Esophagus squamous epithelium (tissue), 5 donors: ENCODE measurements at regions not wholly inside any gene's neighbourhood (a gene's known extent, or its start where the extent isn't known, plus 50 kb on each side); places are given as distances from the start of the nearest gene placed in this dataset.

Source experiments
- DNase-seq: peaks from one replicate; lab custom pipeline; 2025; lab: John Stamatoyannopoulos, UW
- H3K27ac ChIP-seq, 4 donors: fragments of 200-600 bp; sonication (generic); one replicate each; pipeline ENCODE4 v1.5.1; 2016 to 2019; ENCODE audit warnings: mild to moderate bottlenecking in 1 of 4
- H3K27me3 ChIP-seq, 4 donors: fragments of 200-600 bp; sonication (generic); 1 replicate in 3 of 4; 2 replicates in 1 of 4; pipeline versions ENCODE4 v1.5.1 to v1.6.0; 2017 to 2021; ENCODE audit warnings: antibody characterized with exemption in 1 of 4
- H3K36me3 ChIP-seq, 3 donors: fragments of 200-600 bp; sonication (generic); one replicate each; pipeline ENCODE4 v1.5.1; 2016 to 2019
- H3K4me1 ChIP-seq, 3 donors: fragments of 200-600 bp; sonication (generic); one replicate each; pipeline ENCODE4 v1.5.1; 2017 to 2019
- H3K4me3 ChIP-seq, 4 donors: fragments of 200-600 bp; sonication (generic); 1 replicate in 3 of 4; 2 replicates in 1 of 4; pipeline ENCODE4 v1.5.1; 2016 to 2019; ENCODE audit warnings: mild to moderate bottlenecking in 2 of 4, moderate library complexity in 1 of 4
- H3K9me3 ChIP-seq, 3 donors: fragments of 200-600 bp; sonication (generic); one replicate each; pipeline ENCODE4 v1.5.1; 2016 to 2019
- POLR2A ChIP-seq, 4 donors: fragments of 450-650 bp; IDR thresholded peaks; one replicate each; pipeline ENCODE4 v1.6.1; 2017; ENCODE audit warnings: antibody characterized with exemption in 4 of 4, mild to moderate bottlenecking in 4 of 4, moderate library complexity in 3 of 4
- WGBS, 2 donors: methylation state at CpG; one replicate each; pipeline ENCODE4 v1.1.5; 2018; 5-methylcytosine and 5-hydroxymethylcytosine counted together
- intact Hi-C: fragments of 100-400 bp; cut with DNase I; formaldehyde crosslinking; loops from one replicate; pipeline ENCODE4 v1.15.0; 2022
- TF ChIP-seq, protein P1 (sequence below), 6 experiments: fragments of 450-650 bp in 4 of 6; fragments of 200-600 bp in 2 of 6; sonication (generic) in 2 of 6; IDR thresholded peaks; one replicate each; pipeline ENCODE4 v1.5.1; 2016 to 2019; ENCODE audit warnings: antibody characterized with exemption in 6 of 6, mild to moderate bottlenecking in 4 of 6, moderate library complexity in 4 of 6
- donor health status: DM: yes; HTN: yes; CAD: no.

DNA sequence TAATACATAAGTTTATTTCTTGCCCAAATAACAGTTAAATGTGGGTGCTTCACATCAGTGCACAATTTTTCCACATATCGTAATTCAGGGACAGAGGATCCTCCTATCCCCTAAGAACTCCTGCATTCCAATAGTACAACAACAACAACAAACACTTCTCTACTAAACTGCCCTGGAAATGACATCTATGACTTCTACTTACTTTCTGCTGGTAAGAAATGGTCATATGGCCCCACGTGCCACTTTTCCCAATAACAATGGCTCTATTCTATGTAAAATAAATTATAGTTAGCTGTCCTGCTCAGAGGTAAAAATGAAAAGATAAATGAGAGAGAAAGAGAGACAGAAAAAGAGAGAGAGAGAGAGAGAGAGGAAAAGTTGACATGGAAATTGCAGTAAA is 308.5 kb downstream of the ATXN7L3B start:
- 51 to 68% methylated on average over 2 of the region's 2 CpGs for WGBS, 2 donors
- no peak overlapping the region for H3K4me3 ChIP-seq
- DNase-seq, result no peak
- H3K9me3 ChIP-seq, result no peaks in the 10 kb centered on the region
- intact Hi-C loops, result no loop called here
- no peaks in the 10 kb centered on the region for H3K4me1 ChIP-seq
- H3K27me3 ChIP-seq, result no peaks in the 10 kb centered on the region
- H3K36me3 ChIP-seq, result no peaks in the 10 kb centered on the region
- TF ChIP-seq, protein P1, sequence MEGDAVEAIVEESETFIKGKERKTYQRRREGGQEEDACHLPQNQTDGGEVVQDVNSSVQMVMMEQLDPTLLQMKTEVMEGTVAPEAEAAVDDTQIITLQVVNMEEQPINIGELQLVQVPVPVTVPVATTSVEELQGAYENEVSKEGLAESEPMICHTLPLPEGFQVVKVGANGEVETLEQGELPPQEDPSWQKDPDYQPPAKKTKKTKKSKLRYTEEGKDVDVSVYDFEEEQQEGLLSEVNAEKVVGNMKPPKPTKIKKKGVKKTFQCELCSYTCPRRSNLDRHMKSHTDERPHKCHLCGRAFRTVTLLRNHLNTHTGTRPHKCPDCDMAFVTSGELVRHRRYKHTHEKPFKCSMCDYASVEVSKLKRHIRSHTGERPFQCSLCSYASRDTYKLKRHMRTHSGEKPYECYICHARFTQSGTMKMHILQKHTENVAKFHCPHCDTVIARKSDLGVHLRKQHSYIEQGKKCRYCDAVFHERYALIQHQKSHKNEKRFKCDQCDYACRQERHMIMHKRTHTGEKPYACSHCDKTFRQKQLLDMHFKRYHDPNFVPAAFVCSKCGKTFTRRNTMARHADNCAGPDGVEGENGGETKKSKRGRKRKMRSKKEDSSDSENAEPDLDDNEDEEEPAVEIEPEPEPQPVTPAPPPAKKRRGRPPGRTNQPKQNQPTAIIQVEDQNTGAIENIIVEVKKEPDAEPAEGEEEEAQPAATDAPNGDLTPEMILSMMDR (IDR thresholded peaks at IDR 0.05), result no peak
- TF ChIP-seq POLR2A (IDR thresholded peaks at IDR 0.05), result no peak
- H3K27ac ChIP-seq, result no peak overlapping the region

DNA sequence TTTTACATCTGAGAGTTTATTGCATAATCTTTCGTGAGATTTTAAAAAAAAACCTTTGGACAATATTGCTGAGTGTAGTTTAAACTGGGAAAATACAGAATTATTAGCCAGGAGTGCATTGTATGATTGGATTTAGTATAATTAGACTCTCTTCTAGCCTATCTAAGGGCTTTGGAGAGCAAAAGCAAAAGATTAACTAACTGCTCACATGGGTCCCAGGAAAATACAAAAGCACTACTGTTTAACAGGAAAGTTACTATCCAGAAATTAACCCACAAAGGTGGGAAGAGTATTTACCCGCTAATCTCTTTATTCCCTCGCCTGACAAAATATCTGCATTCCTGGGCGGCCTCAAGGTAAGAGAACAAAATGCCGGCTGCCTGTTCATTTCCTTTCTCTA is 309.5 kb downstream of the ATXN7L3B start:
- no peak for DNase-seq
- Histone ChIP-seq H3K9me3 (no peaks in the 10 kb centered on the region), H3K4me3 (no peak overlapping the region), H3K36me3 (no peaks in the 10 kb centered on the region), H3K4me1 (no peaks in the 10 kb centered on the region), H3K27me3 (no peaks in the 10 kb centered on the region), H3K27ac (no peak overlapping the region)
- 51 to 63% methylated on average over 5 of the region's 5 CpGs for WGBS, 2 donors
- TF ChIP-seq, protein P1 (IDR thresholded peaks at IDR 0.05), result no peak
- TF ChIP-seq POLR2A (IDR thresholded peaks at IDR 0.05), result no peak
- intact Hi-C loops, result no loop called here

- Histone ChIP-seq H3K27me3 (no peaks in the 10 kb centered on the region), H3K36me3 (no peaks in the 10 kb centered on the region), H3K9me3 (no peaks in the 10 kb centered on the region), H3K4me1 (no peaks in the 10 kb centered on the region), H3K4me3 (no peak overlapping the region), H3K27ac (no peak overlapping the region)
- intact Hi-C loops, result no loop called here
- TF ChIP-seq, protein P1 (IDR thresholded peaks at IDR 0.05), result no peak
- DNase-seq, result no peak
- 74 to 76% methylated on average over 2 of the region's 2 CpGs for WGBS, 2 donors
These were observed 310.4 kb downstream of the ATXN7L3B start for GRCh38 chr12:74848006-74848405.

DNA sequence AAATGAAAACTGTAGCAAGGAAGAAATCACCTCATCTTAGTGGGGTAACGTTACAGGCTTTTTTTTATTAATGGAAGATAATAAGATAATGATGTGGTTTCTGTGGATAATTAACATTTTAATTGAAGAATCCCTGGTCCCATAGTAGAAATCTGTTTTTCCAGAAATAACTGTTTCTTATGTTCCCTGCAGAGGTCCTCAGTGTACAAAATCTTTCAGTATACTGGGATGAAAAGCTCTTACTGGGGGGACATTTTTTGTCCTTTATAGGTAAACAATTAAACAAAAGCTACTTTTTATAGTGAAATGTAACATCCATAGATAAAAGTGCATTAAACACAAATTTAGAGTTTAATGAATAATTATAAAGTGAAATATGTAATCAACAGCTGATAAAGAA is 312.2 kb downstream of the ATXN7L3B start:
- no peaks in the 10 kb centered on the region for H3K4me1 ChIP-seq
- H3K27ac ChIP-seq, result no peak overlapping the region
- no peaks in the 10 kb centered on the region for H3K27me3 ChIP-seq
- no peak for DNase-seq
- H3K9me3 ChIP-seq, result no peaks in the 10 kb centered on the region
- no peak overlapping the region for H3K4me3 ChIP-seq
- intact Hi-C loops, result no loop called here
- TF ChIP-seq POLR2A (IDR thresholded peaks at IDR 0.05), result no peak
- TF ChIP-seq, protein P1 (IDR thresholded peaks at IDR 0.05), result no peak
- 50 to 57% methylated on average over 1 of the region's 1 CpG for WGBS, 2 donors
- H3K36me3 ChIP-seq, result no peaks in the 10 kb centered on the region

- DNase-seq, result no peak
- Histone ChIP-seq H3K36me3 (no peaks in the 10 kb centered on the region), H3K27me3 (no peaks in the 10 kb centered on the region), H3K9me3 (no peaks in the 10 kb centered on the region), H3K4me3 (no peak overlapping the region), H3K4me1 (no peaks in the 10 kb centered on the region), H3K27ac (no peak overlapping the region)
- intact Hi-C loops, result no loop called here
- no peak for TF ChIP-seq POLR2A (IDR thresholded peaks at IDR 0.05)
- TF ChIP-seq, protein P1 (IDR thresholded peaks at IDR 0.05), result no peak
These were observed 334.2 kb downstream of the ATXN7L3B start for GRCh38 chr12:74871817-74872216.
